Neural cell (in vitro differentiated cells): ENCODE measurements at regions not wholly inside any gene's neighbourhood (a gene's known extent, or its start where the extent isn't known, plus 50 kb on each side); places are given as distances from the start of the nearest gene placed in this dataset.

ENCODE experiments used
- H2AFZ ChIP-seq: fragments of 200-600, 300-800 bp; sonication (generic), shearing (Covaris generic); 2 replicates; pipeline ENCODE4 v1.6.0; 2014; ENCODE audit warnings: low read depth, mild to moderate bottlenecking, antibody characterized with exemption, low read length, moderate library complexity
- H3F3A ChIP-seq: fragments of 200-600 bp; shearing (Covaris generic); 2 replicates; pipeline ENCODE4 v1.6.1; 2016; ENCODE audit warnings: mild to moderate bottlenecking, moderate library complexity, mixed read lengths, antibody characterized with exemption, low read length; ENCODE audit not compliant: insufficient read depth, poor library complexity, severe bottlenecking
- H3K27ac ChIP-seq: fragments of 200-600, 300-800 bp; sonication (generic), shearing (Covaris generic); 2 replicates; pipeline ENCODE4 v1.5.1; 2014; ENCODE audit warnings: mild to moderate bottlenecking, low read length, moderate library complexity
- H3K27me3 ChIP-seq: fragments of 300-800, 200-600 bp; sonication (generic), shearing (Covaris generic); 2 replicates; pipeline ENCODE4 v1.6.0; 2014; ENCODE audit warnings: mild to moderate bottlenecking, low read depth, low read length, moderate library complexity; ENCODE audit not compliant: insufficient read depth
- H3K36me3 ChIP-seq: fragments of 300-800, 200-600 bp; sonication (generic), shearing (Covaris generic); 2 replicates; pipeline ENCODE4 v1.5.1; 2014; ENCODE audit warnings: mild to moderate bottlenecking, antibody characterized with exemption, low read length, moderate library complexity; ENCODE audit not compliant: insufficient read depth
- H3K4me2 ChIP-seq: fragments of 300-800, 200-600 bp; sonication (generic), shearing (Covaris generic); 2 replicates; pipeline ENCODE4 v1.6.0; 2014; ENCODE audit warnings: mild to moderate bottlenecking, low read length
- H3K4me3 ChIP-seq: fragments of 300-800, 200-600 bp; sonication (generic), shearing (Covaris generic); 2 replicates; pipeline ENCODE4 v1.5.1; 2014; ENCODE audit warnings: mild to moderate bottlenecking, low read length, moderate library complexity
- H3K79me2 ChIP-seq: fragments of 200-600 bp; shearing (Covaris generic); replicated peaks from 2 replicates; pipeline ENCODE4 v1.6.0; 2014; ENCODE audit warnings: mild to moderate bottlenecking, low read length, moderate library complexity; ENCODE audit not compliant: insufficient read depth
- H3K9ac ChIP-seq: fragments of 300-800, 200-600 bp; sonication (generic), shearing (Covaris generic); 2 replicates; pipeline ENCODE4 v1.6.1; 2016; ENCODE audit warnings: mild to moderate bottlenecking, low read length, mixed read lengths
- H3K9me2 ChIP-seq: fragments of 200-600 bp; shearing (Covaris generic); 2 replicates; pipeline ENCODE4 v1.6.1; 2016; ENCODE audit warnings: mild to moderate bottlenecking, low read length, mixed read lengths; ENCODE audit not compliant: insufficient read depth
- H3K9me3 ChIP-seq: fragments of 200-600, 300-800 bp; sonication (generic), shearing (Covaris generic); 2 replicates; pipeline ENCODE4 v1.6.1; 2016; ENCODE audit warnings: mild to moderate bottlenecking, mixed run types, low read length, moderate library complexity, mixed read lengths
- H4K20me1 ChIP-seq: fragments of 200-600 bp; shearing (Covaris generic); 2 replicates; pipeline ENCODE4 v1.6.1; 2016; ENCODE audit warnings: mild to moderate bottlenecking, mixed run types; ENCODE audit not compliant: insufficient read depth
- EP300 ChIP-seq: fragments of 450-650 bp; conservative IDR thresholded peaks from 2 replicates; pipeline ENCODE4 v1.6.1; 2014; ENCODE audit warnings: antibody characterized with exemption, mild to moderate bottlenecking, moderate library complexity; ENCODE audit not compliant: poor library complexity, severe bottlenecking
- EZH2 ChIP-seq: fragments of 200-600, 300-800 bp; shearing (Covaris generic), sonication (generic); IDR thresholded peaks from 2 replicates; pipeline ENCODE4 v1.6.1; 2014; ENCODE audit warnings: antibody characterized with exemption, low read length, borderline replicate concordance, mild to moderate bottlenecking; ENCODE audit not compliant: insufficient read depth, poor library complexity, severe bottlenecking
- MXI1 ChIP-seq: fragments of 450-650 bp; conservative IDR thresholded peaks from 2 replicates; pipeline ENCODE4 v1.6.1; 2014; ENCODE audit warnings: antibody characterized with exemption, mild to moderate bottlenecking; ENCODE audit not compliant: poor library complexity, severe bottlenecking
- POLR2AphosphoS5 ChIP-seq: IDR thresholded peaks from 2 replicates; pipeline ENCODE4 v1.6.1; 2012
- RAD21 ChIP-seq: fragments of 450-650 bp; conservative IDR thresholded peaks from 2 replicates; pipeline ENCODE4 v1.6.1; 2014; ENCODE audit warnings: antibody characterized with exemption, mild to moderate bottlenecking, moderate library complexity
- SMC3 ChIP-seq: fragments of 450-650 bp; conservative IDR thresholded peaks from 2 replicates; pipeline ENCODE4 v1.6.1; 2014; ENCODE audit warnings: antibody characterized with exemption, mild to moderate bottlenecking, moderate library complexity; ENCODE audit not compliant: poor library complexity
- TAF1 ChIP-seq: IDR thresholded peaks from 2 replicates; pipeline ENCODE4 v1.6.1; 2012; ENCODE audit warnings: low read depth
- TF ChIP-seq, protein P1 (sequence below): IDR thresholded peaks from 2 replicates; pipeline ENCODE4 v1.6.1; 2012; ENCODE audit warnings: borderline replicate concordance
- TF ChIP-seq, protein P2 (sequence below): fragments of 450-650 bp; IDR thresholded peaks from 2 replicates; pipeline ENCODE4 v1.5.1; 2014; ENCODE audit warnings: antibody characterized with exemption, mild to moderate bottlenecking, moderate library complexity; ENCODE audit not compliant: poor library complexity, severe bottlenecking

DNA sequence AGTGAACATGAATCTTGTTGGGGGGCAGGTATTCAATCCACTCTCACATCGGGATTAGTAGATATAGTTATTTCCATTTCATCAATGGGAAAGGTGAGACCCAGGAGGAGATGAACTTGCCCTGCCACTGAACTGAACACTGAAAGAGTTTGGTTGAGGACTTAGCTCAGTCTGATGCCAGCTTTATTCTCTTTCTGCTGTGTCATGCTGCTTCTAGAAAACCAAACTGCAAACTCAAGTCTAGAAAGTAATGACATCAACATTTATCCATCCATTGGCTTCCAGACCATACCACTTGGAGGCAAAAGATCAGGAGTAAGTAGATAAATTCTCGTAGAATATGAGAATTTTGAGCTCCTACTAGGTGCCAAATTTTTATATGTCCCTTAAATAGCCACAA lies 288.0 kb upstream of the CTNNB1 start:
- Histone ChIP-seq H3K9ac (no peak overlapping the region), H3K79me2 (no peaks in the 10 kb centered on the region), H3K27me3 (no peaks in the 10 kb centered on the region), H3K9me3 (no peaks in the 10 kb centered on the region), H3K9me2 (no peaks in the 10 kb centered on the region), H2AFZ (no peak overlapping the region), H3K27ac (no peak overlapping the region), H3K4me2 (no peak overlapping the region), H3F3A (no peaks in the 10 kb centered on the region), H3K4me3 (no peak overlapping the region), H3K36me3 (no peaks in the 10 kb centered on the region), H4K20me1 (no peaks in the 10 kb centered on the region)
- TF ChIP-seq, protein P1, sequence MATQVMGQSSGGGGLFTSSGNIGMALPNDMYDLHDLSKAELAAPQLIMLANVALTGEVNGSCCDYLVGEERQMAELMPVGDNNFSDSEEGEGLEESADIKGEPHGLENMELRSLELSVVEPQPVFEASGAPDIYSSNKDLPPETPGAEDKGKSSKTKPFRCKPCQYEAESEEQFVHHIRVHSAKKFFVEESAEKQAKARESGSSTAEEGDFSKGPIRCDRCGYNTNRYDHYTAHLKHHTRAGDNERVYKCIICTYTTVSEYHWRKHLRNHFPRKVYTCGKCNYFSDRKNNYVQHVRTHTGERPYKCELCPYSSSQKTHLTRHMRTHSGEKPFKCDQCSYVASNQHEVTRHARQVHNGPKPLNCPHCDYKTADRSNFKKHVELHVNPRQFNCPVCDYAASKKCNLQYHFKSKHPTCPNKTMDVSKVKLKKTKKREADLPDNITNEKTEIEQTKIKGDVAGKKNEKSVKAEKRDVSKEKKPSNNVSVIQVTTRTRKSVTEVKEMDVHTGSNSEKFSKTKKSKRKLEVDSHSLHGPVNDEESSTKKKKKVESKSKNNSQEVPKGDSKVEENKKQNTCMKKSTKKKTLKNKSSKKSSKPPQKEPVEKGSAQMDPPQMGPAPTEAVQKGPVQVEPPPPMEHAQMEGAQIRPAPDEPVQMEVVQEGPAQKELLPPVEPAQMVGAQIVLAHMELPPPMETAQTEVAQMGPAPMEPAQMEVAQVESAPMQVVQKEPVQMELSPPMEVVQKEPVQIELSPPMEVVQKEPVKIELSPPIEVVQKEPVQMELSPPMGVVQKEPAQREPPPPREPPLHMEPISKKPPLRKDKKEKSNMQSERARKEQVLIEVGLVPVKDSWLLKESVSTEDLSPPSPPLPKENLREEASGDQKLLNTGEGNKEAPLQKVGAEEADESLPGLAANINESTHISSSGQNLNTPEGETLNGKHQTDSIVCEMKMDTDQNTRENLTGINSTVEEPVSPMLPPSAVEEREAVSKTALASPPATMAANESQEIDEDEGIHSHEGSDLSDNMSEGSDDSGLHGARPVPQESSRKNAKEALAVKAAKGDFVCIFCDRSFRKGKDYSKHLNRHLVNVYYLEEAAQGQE, result no peak
- TF ChIP-seq POLR2AphosphoS5 (no peak), SMC3 (no peak), RAD21 (no peak), MXI1 (no peak)

DNA sequence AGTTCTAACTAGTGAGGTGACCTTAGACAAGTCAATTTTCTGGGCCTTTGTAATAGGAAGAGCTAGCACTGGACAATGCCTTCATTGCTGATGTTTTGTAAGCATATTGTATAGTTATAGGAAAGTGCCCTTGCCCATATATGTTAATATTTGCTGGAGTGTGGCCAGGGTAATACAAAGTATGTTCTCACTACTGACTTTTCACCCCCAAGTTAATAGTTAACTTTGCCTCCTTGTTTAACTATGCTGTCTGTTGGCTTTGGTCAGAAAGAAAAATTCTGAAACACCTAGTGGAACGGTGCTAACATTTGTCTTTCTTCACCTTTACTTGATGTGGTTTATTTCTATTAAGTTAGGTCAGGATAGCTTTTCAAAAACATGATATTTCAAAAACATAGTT lies 287.4 kb upstream of the CTNNB1 start:
- H3K27ac ChIP-seq, result no peak overlapping the region
- no peaks in the 10 kb centered on the region for H3K9me2 ChIP-seq
- H3K4me2 ChIP-seq, result no peak overlapping the region
- no peaks in the 10 kb centered on the region for H3K79me2 ChIP-seq
- no peaks in the 10 kb centered on the region for H3K36me3 ChIP-seq
- no peak overlapping the region for H3K4me3 ChIP-seq
- no peak overlapping the region for H2AFZ ChIP-seq
- H4K20me1 ChIP-seq, result no peaks in the 10 kb centered on the region
- no peaks in the 10 kb centered on the region for H3K9me3 ChIP-seq
- no peaks in the 10 kb centered on the region for H3F3A ChIP-seq
- H3K9ac ChIP-seq, result no peak overlapping the region
- H3K27me3 ChIP-seq, result no peaks in the 10 kb centered on the region
- TF ChIP-seq SMC3, result no peak
- TF ChIP-seq TAF1, result no peak
- no peak for TF ChIP-seq MXI1
- TF ChIP-seq POLR2AphosphoS5, result no peak
- TF ChIP-seq EZH2, result no peak

DNA sequence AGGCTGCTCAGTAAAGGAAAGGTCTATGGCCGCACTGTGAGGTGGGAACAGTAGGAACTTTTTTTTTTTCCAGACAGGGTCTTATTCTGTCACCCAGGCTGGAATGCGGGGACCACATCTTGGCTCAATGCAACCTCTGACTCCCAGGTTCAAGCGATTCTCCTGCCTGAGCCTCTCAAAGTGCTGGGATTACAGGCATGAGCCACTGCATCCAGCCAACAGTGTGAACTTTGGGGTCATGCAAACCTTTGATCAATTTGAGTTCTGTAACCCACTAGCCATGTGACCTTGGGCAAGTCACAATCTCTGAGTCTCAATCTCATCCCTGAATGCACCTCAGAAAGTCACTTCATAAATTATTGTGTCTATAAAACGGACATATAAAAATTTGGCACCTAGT lies 286.8 kb upstream of the CTNNB1 start:
- Histone ChIP-seq H3K4me2 (no peak overlapping the region), H3K9me3 (no peaks in the 10 kb centered on the region), H3K9me2 (no peaks in the 10 kb centered on the region), H3K27me3 (no peaks in the 10 kb centered on the region), H3K36me3 (no peaks in the 10 kb centered on the region), H3K4me3 (no peak overlapping the region), H4K20me1 (no peaks in the 10 kb centered on the region), H3K9ac (no peak overlapping the region), H3K79me2 (no peaks in the 10 kb centered on the region), H3K27ac (no peak overlapping the region), H2AFZ (no peak overlapping the region), H3F3A (no peaks in the 10 kb centered on the region)
- TF ChIP-seq MXI1, result no peak
- TF ChIP-seq, protein P2, sequence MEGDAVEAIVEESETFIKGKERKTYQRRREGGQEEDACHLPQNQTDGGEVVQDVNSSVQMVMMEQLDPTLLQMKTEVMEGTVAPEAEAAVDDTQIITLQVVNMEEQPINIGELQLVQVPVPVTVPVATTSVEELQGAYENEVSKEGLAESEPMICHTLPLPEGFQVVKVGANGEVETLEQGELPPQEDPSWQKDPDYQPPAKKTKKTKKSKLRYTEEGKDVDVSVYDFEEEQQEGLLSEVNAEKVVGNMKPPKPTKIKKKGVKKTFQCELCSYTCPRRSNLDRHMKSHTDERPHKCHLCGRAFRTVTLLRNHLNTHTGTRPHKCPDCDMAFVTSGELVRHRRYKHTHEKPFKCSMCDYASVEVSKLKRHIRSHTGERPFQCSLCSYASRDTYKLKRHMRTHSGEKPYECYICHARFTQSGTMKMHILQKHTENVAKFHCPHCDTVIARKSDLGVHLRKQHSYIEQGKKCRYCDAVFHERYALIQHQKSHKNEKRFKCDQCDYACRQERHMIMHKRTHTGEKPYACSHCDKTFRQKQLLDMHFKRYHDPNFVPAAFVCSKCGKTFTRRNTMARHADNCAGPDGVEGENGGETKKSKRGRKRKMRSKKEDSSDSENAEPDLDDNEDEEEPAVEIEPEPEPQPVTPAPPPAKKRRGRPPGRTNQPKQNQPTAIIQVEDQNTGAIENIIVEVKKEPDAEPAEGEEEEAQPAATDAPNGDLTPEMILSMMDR, result no peak
- no peak for TF ChIP-seq SMC3
- no peak for TF ChIP-seq EZH2
- TF ChIP-seq RAD21, result no peak
- no peak for TF ChIP-seq EP300
- TF ChIP-seq, protein P1, result no peak
- TF ChIP-seq TAF1, result no peak
- TF ChIP-seq POLR2AphosphoS5, result no peak
